Fibroblast of lung (primary cell): ENCODE measurements at regions not wholly inside any gene's neighbourhood (a gene's known extent, or its start where the extent isn't known, plus 50 kb on each side); places are given as distances from the start of the nearest gene placed in this dataset.

Experiments
- EZH2 ChIP-seq: IDR thresholded peaks from 2 replicates; pipeline ENCODE4 v1.5.1; 2012; ENCODE audit warnings: low read length, control low read depth, mild to moderate bottlenecking; ENCODE audit errors: missing control alignments
- TF ChIP-seq, protein P1 (sequence below), 2 donors: IDR thresholded peaks in 1 of 2; conservative IDR thresholded peaks in 1 of 2; 1 replicate in 1 of 2; 2 replicates in 1 of 2; pipeline ENCODE4 v1.5.1; 2011 to 2012; ENCODE audit warnings: low read length in 2 of 2, control low read depth in 1 of 2, inconsistent platforms in 1 of 2, low read depth in 1 of 2, mild to moderate bottlenecking in 1 of 2

- TF ChIP-seq, protein P1, sequence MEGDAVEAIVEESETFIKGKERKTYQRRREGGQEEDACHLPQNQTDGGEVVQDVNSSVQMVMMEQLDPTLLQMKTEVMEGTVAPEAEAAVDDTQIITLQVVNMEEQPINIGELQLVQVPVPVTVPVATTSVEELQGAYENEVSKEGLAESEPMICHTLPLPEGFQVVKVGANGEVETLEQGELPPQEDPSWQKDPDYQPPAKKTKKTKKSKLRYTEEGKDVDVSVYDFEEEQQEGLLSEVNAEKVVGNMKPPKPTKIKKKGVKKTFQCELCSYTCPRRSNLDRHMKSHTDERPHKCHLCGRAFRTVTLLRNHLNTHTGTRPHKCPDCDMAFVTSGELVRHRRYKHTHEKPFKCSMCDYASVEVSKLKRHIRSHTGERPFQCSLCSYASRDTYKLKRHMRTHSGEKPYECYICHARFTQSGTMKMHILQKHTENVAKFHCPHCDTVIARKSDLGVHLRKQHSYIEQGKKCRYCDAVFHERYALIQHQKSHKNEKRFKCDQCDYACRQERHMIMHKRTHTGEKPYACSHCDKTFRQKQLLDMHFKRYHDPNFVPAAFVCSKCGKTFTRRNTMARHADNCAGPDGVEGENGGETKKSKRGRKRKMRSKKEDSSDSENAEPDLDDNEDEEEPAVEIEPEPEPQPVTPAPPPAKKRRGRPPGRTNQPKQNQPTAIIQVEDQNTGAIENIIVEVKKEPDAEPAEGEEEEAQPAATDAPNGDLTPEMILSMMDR (conservative IDR thresholded peaks at IDR 0.05 in 1 of 2, IDR thresholded peaks at IDR 0.05 in 1 of 2; ENCODE audit: low read depth in 1 of 2, low read length in 2 of 2) = no peak
- no peak for TF ChIP-seq EZH2
These were observed 464.1 kb upstream of the ARID1B start for GRCh38 chr6:156313037-156313436.
